NCI-H2081 (cell line): ENCODE measurements at regions not wholly inside any gene's neighbourhood (a gene's known extent, or its start where the extent isn't known, plus 50 kb on each side); places are given as distances from the start of the nearest gene placed in this dataset.

Experiments
- DNase-seq, 2 experiments: peaks; one replicate each; lab custom pipeline; 2025; lab: John Stamatoyannopoulos, UW

DNA sequence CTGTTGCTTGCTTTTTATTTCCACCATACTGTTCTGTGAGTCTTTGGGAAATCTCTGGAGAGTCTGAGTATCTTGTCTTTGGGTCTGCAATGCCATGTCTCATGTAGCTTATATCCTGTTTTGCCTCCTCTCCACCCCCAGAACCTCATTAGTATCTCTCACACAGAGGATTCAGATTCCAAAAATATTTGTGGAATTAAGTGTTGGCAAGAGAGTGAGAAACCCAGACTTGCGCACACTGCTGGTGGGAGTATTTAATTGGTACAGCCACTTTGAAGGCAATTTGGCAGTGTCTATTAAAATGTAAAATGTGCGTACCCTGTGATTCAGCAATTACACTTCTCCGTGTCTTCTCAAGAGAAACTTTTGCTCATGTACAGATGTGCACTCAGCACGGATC is 68.6 kb downstream of the ZNF621 start:
- no peak for DNase-seq

- DNase-seq = no peak
These were observed 72.7 kb downstream of the ZNF621 start for GRCh38 chr3:40597441-40597840.

- DNase-seq = no peak
These were observed 73.6 kb downstream of the ZNF621 start for GRCh38 chr3:40598338-40598737.

- no peak for DNase-seq
These were observed 74.2 kb downstream of the ZNF621 start for GRCh38 chr3:40598962-40599361.

- no peak for DNase-seq
These were observed 78.1 kb downstream of the ZNF621 start for GRCh38 chr3:40602778-40603385.

GRCh38 chr3:40605960-40606359 is 81.2 kb downstream of the ZNF621 start:
- DNase-seq = no peak

GRCh38 chr3:40608091-40608490 is 83.3 kb downstream of the ZNF621 start:
- DNase-seq = no peak

DNA sequence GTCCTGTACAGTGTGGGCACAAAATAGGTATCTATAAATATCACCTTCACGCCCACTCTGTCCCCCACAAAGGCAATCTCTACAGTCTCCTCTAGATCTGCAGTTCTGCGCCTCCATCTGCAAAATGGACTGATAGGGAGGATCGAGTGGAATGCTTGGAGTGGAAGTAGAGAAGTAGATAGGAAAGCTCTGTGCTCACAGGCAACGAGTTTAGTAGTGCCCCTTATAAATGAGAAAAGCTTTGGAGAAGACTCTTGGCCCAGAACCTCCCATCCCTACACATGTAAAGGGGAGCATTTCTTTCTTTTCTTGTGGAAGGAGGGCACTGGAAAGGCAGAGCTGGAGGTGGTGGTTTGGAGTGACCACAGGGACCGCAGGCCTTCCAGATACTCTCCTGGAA is 88.5 kb downstream of the ZNF621 start:
- no peak for DNase-seq

DNA sequence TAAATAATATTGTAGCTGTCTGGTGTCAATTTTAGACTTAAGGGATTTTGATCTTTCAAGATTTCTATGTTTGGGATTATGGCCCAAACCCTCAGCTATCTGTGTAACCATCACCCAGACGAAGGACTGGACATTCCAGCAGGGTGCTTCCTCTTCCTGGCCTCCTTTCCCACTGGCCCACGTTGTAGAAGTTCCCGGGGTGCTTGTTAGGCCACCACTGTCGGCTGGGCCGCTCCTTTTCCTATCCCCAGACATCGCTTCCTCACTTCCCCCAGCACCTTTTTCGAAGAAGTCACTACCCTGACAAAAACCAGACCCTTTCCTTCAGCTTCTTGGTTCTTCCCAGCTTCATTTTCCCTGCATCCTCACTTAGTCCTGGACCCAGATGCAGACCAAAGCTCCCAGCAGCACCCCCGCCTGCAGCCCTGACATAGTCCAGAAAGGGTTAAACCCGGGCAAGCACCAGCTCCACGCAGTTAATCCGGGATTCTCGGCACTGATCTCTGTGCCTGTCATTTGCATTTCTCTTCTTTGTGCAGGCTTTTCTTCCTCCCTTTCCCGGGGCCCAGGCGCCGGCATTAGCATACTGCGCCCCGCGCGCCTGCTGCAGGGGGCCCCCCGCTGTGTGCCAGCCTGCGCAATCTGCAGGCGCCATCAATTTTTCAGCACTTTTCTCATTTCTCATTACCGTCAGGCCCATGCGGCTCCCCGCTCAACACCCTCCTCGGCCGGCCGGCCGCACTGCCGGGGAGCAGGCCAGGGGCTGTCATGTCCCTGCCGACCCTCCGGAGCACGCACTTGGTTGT is 90.6 kb downstream of the ZNF621 start:
- no peak for DNase-seq

DNA sequence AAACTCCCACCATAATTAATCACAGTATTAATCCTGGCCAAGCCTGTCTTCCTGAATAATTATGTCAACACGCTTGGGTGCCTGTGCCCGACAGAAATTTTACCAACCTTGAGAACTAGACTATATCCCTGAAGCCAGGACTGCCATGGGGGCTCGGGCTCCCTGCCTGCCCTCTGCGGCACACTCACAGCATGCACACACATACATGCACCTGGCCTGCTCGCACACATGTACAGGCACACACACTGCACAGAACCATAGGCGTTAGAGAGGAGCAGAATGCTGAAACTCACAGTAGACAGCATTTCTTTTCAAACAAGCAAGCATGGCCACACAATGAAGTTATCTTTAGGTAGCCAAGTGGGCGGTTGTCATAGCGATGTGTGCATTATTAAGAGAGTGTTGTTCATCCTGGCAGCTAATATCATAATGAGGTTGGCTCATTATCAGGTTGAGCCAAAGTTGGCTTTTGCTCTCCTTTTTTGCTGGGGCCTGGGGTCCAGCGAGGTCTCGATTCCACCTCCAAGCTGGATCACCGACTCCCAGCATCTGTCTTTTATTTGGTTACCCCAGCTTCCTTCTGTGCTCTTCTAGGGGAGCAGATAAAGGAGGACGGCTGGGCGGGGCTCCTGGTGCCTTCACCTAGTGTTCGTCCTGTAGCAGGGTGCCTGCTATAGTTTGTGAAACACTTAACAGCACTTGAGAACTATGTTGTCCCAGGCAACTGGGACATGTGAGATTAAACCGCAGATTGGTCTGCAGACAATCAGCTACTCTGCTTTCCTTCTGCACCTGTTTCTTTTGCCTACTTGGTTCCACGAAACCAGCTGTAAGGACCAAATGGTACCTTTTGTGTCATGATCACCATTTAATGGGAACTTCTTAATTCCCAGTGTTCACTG is 91.4 kb downstream of the ZNF621 start:
- DNase-seq = no peak

DNA sequence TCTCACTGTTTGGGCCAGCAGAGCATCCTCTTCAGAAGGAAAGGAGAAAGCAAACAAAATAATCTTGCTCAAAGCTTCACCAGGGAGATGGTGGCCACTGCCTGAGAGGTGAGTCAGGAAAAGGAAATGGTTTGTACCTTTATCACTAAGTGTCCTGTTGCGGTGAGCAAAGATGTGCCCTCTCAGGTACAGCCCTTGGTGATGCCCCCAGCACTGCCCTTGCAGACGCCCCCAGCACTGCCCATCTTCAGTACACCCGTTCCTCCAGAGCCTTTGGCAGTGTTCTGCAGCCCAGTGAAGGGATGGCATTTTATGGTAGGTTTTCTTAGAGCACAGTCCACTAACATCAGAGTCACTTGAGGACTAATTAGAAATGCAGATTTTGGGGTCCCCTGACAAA is 92.3 kb downstream of the ZNF621 start:
- no peak for DNase-seq

DNA sequence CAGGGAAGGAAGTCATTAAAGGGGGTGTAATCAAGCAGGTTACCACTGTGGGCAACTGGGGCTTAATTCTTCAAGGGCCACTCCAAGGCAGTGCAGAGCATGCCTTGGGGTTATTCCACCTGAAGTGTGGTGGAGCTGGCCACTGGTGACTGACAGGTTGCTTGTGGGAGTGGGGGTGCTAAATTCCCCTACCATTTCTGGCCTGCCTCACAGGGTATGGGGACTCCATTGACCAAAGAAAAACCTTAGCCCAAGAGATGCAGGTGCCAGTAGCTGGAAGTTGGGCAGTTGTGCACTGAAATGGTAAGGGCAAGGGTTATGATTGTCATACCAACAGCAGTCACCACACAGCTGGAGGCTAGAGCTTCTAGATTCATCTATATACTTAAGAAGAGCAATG is 93.4 kb downstream of the ZNF621 start:
- DNase-seq = no peak

DNA sequence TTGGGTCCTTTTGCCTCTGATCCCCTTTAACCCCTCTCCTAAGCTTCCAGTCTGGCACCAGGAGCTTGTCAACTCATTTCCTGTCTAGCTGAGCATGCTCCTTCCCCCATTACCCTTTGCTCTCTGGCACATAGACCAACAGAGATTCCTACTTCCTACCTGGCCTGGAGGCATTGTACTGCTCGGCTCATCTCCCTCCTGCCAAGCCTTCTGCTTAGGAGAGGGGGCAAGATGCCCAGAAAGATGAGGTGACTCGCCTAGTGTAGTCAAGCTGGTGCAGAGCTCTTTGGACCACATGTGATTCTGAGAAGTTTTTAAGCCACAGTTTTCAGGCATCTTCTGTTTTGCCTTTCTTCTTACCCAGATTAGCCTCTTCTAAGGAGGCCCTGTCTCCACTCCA is 95.4 kb downstream of the ZNF621 start:
- DNase-seq = no peak

DNA sequence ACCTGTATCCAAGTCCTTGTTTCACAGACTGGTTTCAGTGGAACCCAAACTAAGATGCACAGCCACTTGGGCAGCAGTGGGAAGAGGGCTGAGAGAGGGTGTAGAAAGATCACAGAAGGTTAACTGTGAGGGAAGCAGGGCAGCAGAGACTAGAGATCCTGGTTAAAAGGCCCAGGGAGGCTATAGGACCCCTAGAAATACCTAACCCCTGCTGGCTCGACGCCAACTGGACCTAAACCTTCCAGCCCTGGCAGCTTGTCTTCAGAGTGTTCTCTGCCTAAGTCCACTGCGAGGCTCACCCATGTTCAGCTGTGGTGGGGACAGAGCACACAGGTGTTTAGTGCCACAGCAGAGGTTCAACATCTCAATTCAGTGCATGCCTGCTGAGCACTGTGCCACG is 96.5 kb downstream of the ZNF621 start:
- no peak for DNase-seq

DNA sequence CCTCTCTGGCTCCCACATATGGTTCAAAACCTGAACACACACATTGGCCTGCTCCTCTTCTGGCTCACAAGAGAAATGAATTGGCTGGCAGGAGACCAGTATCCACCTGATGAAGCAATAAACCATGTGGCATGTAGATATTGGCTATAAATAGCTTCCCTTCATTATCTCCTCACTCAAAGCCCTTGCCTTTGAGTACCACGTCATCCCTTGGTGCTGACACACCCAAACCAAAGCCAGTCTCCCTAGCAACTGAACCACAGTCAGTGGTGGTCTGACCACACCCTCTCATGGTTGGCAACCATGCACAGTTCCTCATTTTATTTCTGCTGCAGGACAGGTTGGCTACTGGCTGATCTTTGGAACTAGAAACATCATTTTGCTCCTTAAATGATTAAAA is 98.8 kb downstream of the ZNF621 start:
- no peak for DNase-seq

DNA sequence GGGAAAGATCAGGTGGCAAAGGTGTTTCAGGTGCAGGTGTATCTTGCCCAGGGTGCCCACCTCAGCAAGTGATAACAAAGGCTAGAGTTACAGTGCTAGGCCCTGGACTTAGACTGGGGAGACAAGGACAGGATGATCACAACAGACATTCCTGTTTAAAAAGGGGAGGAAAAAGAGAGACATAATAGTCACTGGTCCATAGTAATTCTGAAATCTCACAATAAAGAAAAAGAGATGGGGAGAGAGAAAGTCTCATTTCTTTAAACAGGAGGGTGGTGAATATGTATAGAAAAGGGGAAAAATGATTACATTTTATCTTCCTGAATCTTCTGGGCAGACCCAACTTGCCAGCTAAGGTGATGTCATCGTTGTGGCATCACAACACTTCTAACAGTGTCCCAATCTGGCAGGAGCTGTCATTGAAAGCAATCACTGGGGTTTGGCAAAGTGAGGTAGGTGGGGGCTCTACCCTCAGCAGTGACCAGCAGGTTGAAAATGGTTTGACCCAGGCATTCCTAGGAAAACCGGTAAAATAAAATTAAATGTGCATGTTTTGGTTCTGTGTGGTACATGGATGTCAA is 99.5 kb downstream of the ZNF621 start:
- no peak for DNase-seq

GRCh38 chr3:40627095-40627494 is 102.3 kb downstream of the ZNF621 start:
- no peak for DNase-seq

DNA sequence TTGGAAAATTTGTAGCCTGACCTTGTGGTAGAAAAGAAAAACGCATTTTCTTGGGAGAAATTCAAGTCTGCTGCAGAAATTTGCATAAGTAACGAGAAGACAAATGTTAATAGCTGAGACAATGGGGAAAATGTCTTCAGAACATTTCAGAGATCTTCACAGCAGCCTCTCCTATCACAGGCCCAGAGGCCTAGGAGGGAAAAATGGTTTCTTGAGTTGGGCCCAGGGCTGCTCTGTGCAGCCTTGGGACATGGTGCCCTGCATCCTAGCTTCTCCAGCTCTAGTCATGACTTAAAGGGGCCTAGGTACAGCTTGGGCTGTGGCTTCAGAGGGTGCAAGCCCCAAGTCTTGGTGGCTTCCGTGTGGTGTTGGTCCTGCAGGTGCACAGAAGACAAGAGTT is 104.2 kb downstream of the ZNF621 start:
- DNase-seq = no peak

GRCh38 chr3:40631341-40631995 is 106.7 kb downstream of the ZNF621 start:
- no peak for DNase-seq

- no peak for DNase-seq
These were observed 113.1 kb downstream of the ZNF621 start for GRCh38 chr3:40637906-40638305.

DNA sequence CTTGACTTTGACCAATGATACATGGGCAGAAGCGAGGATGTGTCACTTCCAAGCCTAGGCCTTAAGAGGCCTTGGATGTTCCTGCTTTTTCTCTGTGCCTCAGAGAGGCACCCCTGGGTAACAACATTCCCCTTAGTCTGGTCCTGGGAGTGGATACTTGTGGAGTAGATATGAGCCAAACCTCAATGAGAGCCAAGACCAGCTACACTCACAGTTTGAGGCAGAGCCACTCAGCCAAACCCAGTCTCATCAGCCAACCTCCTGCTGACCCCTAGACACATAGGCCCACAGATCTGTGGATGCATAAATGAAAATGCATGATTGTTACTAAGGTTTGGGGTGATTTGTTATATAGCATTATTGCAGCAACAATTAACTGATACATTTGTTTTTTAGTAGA is 114.2 kb downstream of the ZNF621 start:
- DNase-seq = no peak

GRCh38 chr3:40642812-40643211 is 118.1 kb downstream of the ZNF621 start:
- no peak for DNase-seq
